DOHH2 (cell line): ENCODE measurements at regions not wholly inside any gene's neighbourhood (a gene's known extent, or its start where the extent isn't known, plus 50 kb on each side); places are given as distances from the start of the nearest gene placed in this dataset.

ENCODE experiments used
- H3F3A ChIP-seq: fragments of 200-600 bp; sonication (generic), shearing (Covaris generic); 2 replicates; pipeline ENCODE4 v1.6.0; 2016; ENCODE audit warnings: antibody characterized with exemption, mild to moderate bottlenecking; ENCODE audit not compliant: control insufficient read depth, insufficient read depth
- H3K27ac ChIP-seq: fragments of 200-600 bp; sonication (generic); 2 replicates; pipeline ENCODE4 v1.5.1; 2014; ENCODE audit warnings: low read depth, mild to moderate bottlenecking, low read length, moderate library complexity
- H3K27me3 ChIP-seq: fragments of 200-600 bp; sonication (generic); 2 replicates; pipeline ENCODE4 v1.6.1; 2014; ENCODE audit warnings: mild to moderate bottlenecking, low read length, mixed read lengths; ENCODE audit not compliant: control insufficient read depth
- H3K36me3 ChIP-seq: fragments of 200-600 bp; sonication (generic); 2 replicates; pipeline ENCODE4 v1.6.1; 2014; ENCODE audit warnings: mild to moderate bottlenecking, low read length, moderate library complexity, mixed read lengths; ENCODE audit not compliant: control insufficient read depth
- H3K4me1 ChIP-seq: fragments of 200-600 bp; sonication (generic); 2 replicates; pipeline ENCODE4 v1.6.1; 2014; ENCODE audit warnings: mild to moderate bottlenecking, low read length, mixed read lengths; ENCODE audit not compliant: control insufficient read depth
- H3K4me2 ChIP-seq: fragments of 200-600 bp; sonication (generic); 2 replicates; pipeline ENCODE4 v1.6.0; 2014; ENCODE audit warnings: mild to moderate bottlenecking, low read length, moderate library complexity
- H3K4me3 ChIP-seq: fragments of 200-600 bp; sonication (generic); 2 replicates; pipeline ENCODE4 v1.5.1; 2014; ENCODE audit warnings: mild to moderate bottlenecking, low read length, mixed read lengths
- H3K79me2 ChIP-seq: fragments of 200-600 bp; sonication (generic); 2 replicates; pipeline ENCODE4 v1.6.1; 2014; ENCODE audit warnings: mild to moderate bottlenecking, low read length, mixed read lengths; ENCODE audit not compliant: control insufficient read depth
- H3K9me2 ChIP-seq: fragments of 200-600 bp; sonication (generic); replicated peaks from 2 replicates; pipeline ENCODE4 v1.6.1; 2014; ENCODE audit warnings: mild to moderate bottlenecking, low read length, mixed read lengths; ENCODE audit not compliant: control insufficient read depth
- H3K9me3 ChIP-seq: fragments of 200-600 bp; sonication (generic); 2 replicates; pipeline ENCODE4 v1.6.1; 2014; ENCODE audit warnings: antibody characterized with exemption, low read length, mixed read lengths; ENCODE audit not compliant: control insufficient read depth, insufficient read depth
- H4K20me1 ChIP-seq: fragments of 200-600 bp; sonication (generic); 2 replicates; pipeline ENCODE4 v1.6.0; 2014; ENCODE audit warnings: low read depth, mild to moderate bottlenecking, antibody characterized with exemption, low read length, moderate library complexity; ENCODE audit not compliant: control insufficient read depth, insufficient read depth
- CTCF ChIP-seq: fragments of 200-600 bp; sonication (generic); IDR thresholded peaks from one replicate; pipeline ENCODE4 v1.5.1; 2014; ENCODE audit warnings: antibody characterized with exemption, mild to moderate bottlenecking, low read depth, low read length; ENCODE audit not compliant: poor library complexity, severe bottlenecking
- EZH2phosphoT487 ChIP-seq: fragments of 200-600 bp; sonication (generic); IDR thresholded peaks from 2 replicates; pipeline ENCODE4 v1.6.1; 2017; ENCODE audit warnings: borderline replicate concordance, mild to moderate bottlenecking, antibody characterized with exemption, low read length, moderate library complexity, mixed read lengths

GRCh38 chr1:226467443-226467842 is 59.5 kb upstream of the PARP1 start:
- Histone ChIP-seq H3F3A (no peaks in the 10 kb centered on the region), H3K9me3 (peaks cover 14% of the 10 kb centered on the region), H3K79me2 (no peaks in the 10 kb centered on the region), H3K4me2 (no peak overlapping the region), H3K4me3 (no peak overlapping the region), H3K27me3 (no peaks in the 10 kb centered on the region), H3K9me2 (no peaks in the 10 kb centered on the region), H3K27ac (no peak overlapping the region), H4K20me1 (no peaks in the 10 kb centered on the region), H3K36me3 (no peaks in the 10 kb centered on the region), H3K4me1 (peaks cover 7% of the 10 kb centered on the region)
- TF ChIP-seq CTCF (no peak), EZH2phosphoT487 (no peak)

DNA sequence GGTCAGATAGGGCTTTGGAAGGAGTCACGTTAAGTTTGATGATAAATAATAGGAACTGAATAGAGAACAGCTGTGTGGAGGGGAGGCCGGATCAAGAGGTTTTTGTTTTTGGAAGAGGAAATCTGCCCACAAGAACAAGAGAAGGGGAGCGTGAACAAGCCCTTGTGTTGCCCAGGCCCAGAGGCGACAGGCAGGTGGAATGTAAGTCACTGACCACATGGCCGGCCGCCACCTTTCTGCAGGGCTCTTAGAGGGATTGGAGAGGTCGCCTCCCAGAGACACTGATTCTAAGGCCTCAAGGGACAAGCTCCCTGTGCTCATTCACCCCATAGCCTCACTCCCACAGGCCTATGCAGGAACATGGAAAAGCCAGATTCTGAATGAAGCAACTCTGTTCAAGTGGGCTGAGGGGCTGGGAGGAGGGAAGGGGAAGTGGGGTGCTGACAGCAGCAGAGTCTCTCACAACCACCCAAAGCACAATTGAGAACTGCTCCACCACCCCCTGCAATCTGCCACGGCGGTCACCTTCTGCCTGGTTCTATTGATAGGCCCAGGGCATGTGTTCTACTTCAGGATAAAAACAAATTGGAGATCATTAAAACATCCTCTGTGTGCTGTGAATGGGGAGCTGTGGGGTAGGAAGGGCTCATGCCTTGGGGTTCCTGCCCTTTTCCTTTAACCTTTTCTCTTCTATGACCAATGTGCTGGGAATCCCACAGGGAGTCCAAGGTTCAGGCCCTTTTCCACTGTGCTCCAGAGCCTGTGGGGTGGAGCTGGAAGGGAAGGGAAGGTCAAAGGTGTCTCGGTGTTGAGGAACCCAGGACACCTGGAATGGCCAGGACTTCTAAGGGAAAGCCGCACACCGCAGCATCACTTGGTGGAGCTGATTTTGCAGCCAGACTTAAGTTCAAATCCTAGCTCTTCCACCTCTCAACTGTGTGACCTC is 63.3 kb upstream of the PARP1 start:
- TF ChIP-seq CTCF: no peak
- TF ChIP-seq EZH2phosphoT487: no peak
- H3K79me2 ChIP-seq: no peaks in the 10 kb centered on the region
- H3K4me1 ChIP-seq: peaks cover 12% of the 10 kb centered on the region
- H3K27ac ChIP-seq: no peak overlapping the region
- no peaks in the 10 kb centered on the region for H3F3A ChIP-seq
- no peaks in the 10 kb centered on the region for H3K27me3 ChIP-seq
- H4K20me1 ChIP-seq: no peaks in the 10 kb centered on the region
- H3K4me2 ChIP-seq: no peak overlapping the region
- H3K4me3 ChIP-seq: no peak overlapping the region
- H3K9me2 ChIP-seq: no peaks in the 10 kb centered on the region
- H3K36me3 ChIP-seq: no peaks in the 10 kb centered on the region
- peaks cover 9% of the 10 kb centered on the region; the same call in 1 of the 2 replicates for H3K9me3 ChIP-seq

- no peak overlapping the region for H3K4me3 ChIP-seq
- H3K27ac ChIP-seq: no peak overlapping the region
- TF ChIP-seq CTCF (no peak), EZH2phosphoT487 (no peak)
- H4K20me1 ChIP-seq: no peaks in the 10 kb centered on the region
- H3K9me2 ChIP-seq: no peaks in the 10 kb centered on the region
- no peaks in the 10 kb centered on the region for H3K27me3 ChIP-seq
- H3K9me3 ChIP-seq: peaks cover 6% of the 10 kb centered on the region; the same call in 1 of the 2 replicates
- H3F3A ChIP-seq: no peaks in the 10 kb centered on the region
- H3K4me2 ChIP-seq: no peak overlapping the region
- H3K4me1 ChIP-seq: peaks cover 5% of the 10 kb centered on the region
- H3K79me2 ChIP-seq: no peaks in the 10 kb centered on the region
- no peaks in the 10 kb centered on the region for H3K36me3 ChIP-seq
Observed at GRCh38 chr1:226473325-226473724, 65.4 kb upstream of the PARP1 start.
